GM19035 (cell line): ENCODE measurements at regions not wholly inside any gene's neighbourhood (a gene's known extent, or its start where the extent isn't known, plus 50 kb on each side); places are given as distances from the start of the nearest gene placed in this dataset.
"Not testable (repeated sequence)": the region's sequence is repeated elsewhere in the genome, so short reads cannot be mapped to it uniquely, and the experiment has no call there.

ENCODE experiments used
- ATAC-seq: cut with Tn5 transposase; IDR thresholded peaks from one replicate; pipeline ENCODE4 v1.9.1; 2021; ENCODE audit not compliant: unreplicated experiment

GRCh38 chr9:81431641-81432040 is 257.7 kb downstream of the TLE1 start:
- no peak for ATAC-seq

GRCh38 chr9:81430727-81431126 is 258.6 kb downstream of the TLE1 start:
- no peak for ATAC-seq

- ATAC-seq: no peak
Observed at GRCh38 chr9:81427870-81428269, 261.5 kb downstream of the TLE1 start.

GRCh38 chr9:81424431-81424830 is 264.9 kb downstream of the TLE1 start:
- ATAC-seq: no peak

- no peak for ATAC-seq
Observed at GRCh38 chr9:81423589-81424326, 265.6 kb downstream of the TLE1 start.

GRCh38 chr9:81421090-81421489 is 268.3 kb downstream of the TLE1 start:
- ATAC-seq: not testable (repeated sequence)

GRCh38 chr9:81420024-81420423 is 269.3 kb downstream of the TLE1 start:
- ATAC-seq: no peak

- no peak for ATAC-seq
Observed at GRCh38 chr9:81417941-81418340, 271.4 kb downstream of the TLE1 start.

- ATAC-seq: no peak
Observed at GRCh38 chr9:81417299-81417675, 272.1 kb downstream of the TLE1 start.

- ATAC-seq: no peak
Observed at GRCh38 chr9:81416476-81417298, 272.7 kb downstream of the TLE1 start.

GRCh38 chr9:81414836-81415235 is 274.5 kb downstream of the TLE1 start:
- no peak for ATAC-seq

GRCh38 chr9:81411961-81412360 is 277.4 kb downstream of the TLE1 start:
- ATAC-seq: no peak

GRCh38 chr9:81410201-81410600 is 279.1 kb downstream of the TLE1 start:
- no peak for ATAC-seq

- ATAC-seq: no peak
Observed at GRCh38 chr9:81408951-81409350, 280.4 kb downstream of the TLE1 start.

- ATAC-seq: no peak
Observed at GRCh38 chr9:81404931-81405598, 284.3 kb downstream of the TLE1 start.

- no peak for ATAC-seq
Observed at GRCh38 chr9:81397481-81398381, 291.6 kb downstream of the TLE1 start.

GRCh38 chr9:81396528-81396927 is 292.8 kb downstream of the TLE1 start:
- ATAC-seq: no peak

GRCh38 chr9:81395676-81396054 is 293.7 kb downstream of the TLE1 start:
- no peak for ATAC-seq

- no peak for ATAC-seq
Observed at GRCh38 chr9:81394881-81395675, 294.3 kb downstream of the TLE1 start.
